ENCODE measurements at regions not wholly inside any gene's neighbourhood (a gene's known extent, or its start where the extent isn't known, plus 50 kb on each side); places are given as distances from the start of the nearest gene placed in this dataset. TPM values are rescaled to one million over a fixed set of nuclear protein-coding genes. Genes with fewer than 3 reads are reported as not detected.
"Not testable (repeated sequence)": the region's sequence is repeated elsewhere in the genome, so short reads cannot be mapped to it uniquely, and the experiment has no call there.

- not testable (repeated sequence) for DNase-seq (ENCODE audit: low read depth)
Measured at GRCh38 chr6:2317498-2317897, 72.1 kb upstream of the GMDS start.

GRCh38 chr6:2314641-2315040, 69.2 kb upstream of the GMDS start:
- no peak for DNase-seq (ENCODE audit: low read depth)

GRCh38 chr6:2310042-2310441, 64.6 kb upstream of the GMDS start:
- no peak for DNase-seq (ENCODE audit: low read depth)

- DNase-seq (ENCODE audit: low read depth): no peak
Measured at GRCh38 chr6:2309122-2309521, 63.7 kb upstream of the GMDS start.

- no peak for DNase-seq (ENCODE audit: low read depth)
Measured at GRCh38 chr6:2307799-2308198, 62.4 kb upstream of the GMDS start.

- DNase-seq (ENCODE audit: low read depth): no peak
Measured at GRCh38 chr6:2305951-2306350, 60.5 kb upstream of the GMDS start.

GRCh38 chr6:2302482-2302881, 57.1 kb upstream of the GMDS start:
- not testable (repeated sequence) for DNase-seq (ENCODE audit: low read depth)

GRCh38 chr6:2296781-2297180, 51.4 kb upstream of the GMDS start:
- no peak for DNase-seq (ENCODE audit: low read depth)

Small RNA genes lying in the stretch of these regions (small RNA-seq; reads per million reads assigned to genes)
- gene HMGN2P28: not detected
